NCI-H2107 treated with DMSO at 0.1 percent for 48 hours (cell line): ENCODE measurements at regions not wholly inside any gene's neighbourhood (a gene's known extent, or its start where the extent isn't known, plus 50 kb on each side); places are given as distances from the start of the nearest gene placed in this dataset.

ENCODE experiments used
- DNase-seq: peaks from one replicate; lab custom pipeline; 2025; ENCODE audit not compliant: unreplicated experiment; lab: John Stamatoyannopoulos, UW

DNA sequence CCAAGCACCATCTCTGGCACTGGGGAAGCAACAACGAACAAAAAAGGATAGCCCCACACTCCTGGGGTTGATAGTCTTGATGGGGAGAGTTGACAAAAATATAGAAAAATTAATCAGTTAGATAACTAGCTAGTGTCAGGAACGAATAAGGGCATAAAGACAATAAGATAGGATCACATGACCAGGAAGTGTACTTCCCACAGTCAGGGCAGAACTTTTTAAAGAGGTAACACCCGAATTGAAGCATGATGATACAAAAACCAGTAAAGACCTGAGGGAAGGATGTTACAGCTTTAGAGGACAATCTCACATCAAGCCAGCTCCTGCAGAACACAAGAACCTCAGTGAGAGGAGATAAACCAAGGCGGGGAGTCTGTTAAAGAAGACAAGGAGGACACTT lies 295.4 kb upstream of the CRIM1 start:
- DNase-seq, result no peak

DNA sequence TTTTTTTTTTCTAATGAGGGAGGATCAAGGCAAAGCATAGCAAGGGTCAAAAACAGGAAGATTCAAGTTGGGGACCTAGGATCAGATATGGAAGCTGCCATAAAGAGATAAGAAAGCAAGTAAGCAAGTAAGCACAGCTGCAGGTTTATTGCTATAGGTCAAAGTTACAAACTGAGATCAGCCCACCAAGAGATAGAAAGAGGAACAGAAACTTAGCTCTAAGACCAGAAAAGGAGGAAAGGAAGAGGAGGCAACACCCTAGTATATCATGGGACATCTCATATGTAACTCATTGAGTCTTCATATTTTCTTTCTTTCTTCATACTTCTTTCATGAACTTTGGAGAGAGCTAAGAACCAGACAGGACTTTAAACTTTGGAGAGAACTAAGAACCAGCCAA lies 295.9 kb upstream of the CRIM1 start:
- DNase-seq, result no peak

DNA sequence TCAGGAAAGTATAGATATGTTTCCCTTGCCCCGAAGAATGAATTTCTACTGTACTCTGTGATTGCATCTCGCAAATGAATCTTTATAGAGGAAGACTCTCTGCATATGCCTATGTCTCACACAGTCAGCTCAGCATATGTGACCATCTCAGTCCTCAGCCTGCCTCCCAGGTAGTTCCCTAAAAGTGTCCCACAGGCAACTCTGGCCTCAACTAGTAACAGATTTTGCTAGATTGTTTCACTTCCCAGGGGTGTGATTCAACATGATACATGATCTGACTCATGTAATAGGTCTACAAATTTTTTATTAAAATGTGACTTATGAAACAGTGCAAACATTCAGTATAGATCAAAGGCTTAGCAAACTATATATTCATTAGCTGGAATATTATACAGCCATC lies 296.6 kb upstream of the CRIM1 start:
- DNase-seq, result no peak

DNA sequence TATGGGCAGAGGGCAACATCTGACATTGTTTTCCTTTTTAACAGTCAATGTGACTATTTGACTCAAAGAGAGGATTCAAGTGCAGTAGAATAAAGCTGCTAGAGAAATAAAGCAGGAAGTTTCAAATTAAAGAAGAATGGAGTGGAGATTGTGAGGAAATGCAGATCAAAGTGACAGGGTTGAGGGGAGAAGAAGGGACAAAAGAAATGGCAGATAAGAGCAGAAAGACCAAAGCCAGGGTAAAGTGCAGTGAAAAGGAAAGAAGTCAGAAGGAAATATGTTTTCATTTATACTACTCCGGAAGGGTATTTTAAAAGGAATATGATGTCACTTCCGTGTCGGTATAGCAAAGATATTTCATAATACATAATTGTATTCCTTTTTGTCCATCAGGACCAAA lies 297.5 kb upstream of the CRIM1 start:
- DNase-seq, result no peak

DNA sequence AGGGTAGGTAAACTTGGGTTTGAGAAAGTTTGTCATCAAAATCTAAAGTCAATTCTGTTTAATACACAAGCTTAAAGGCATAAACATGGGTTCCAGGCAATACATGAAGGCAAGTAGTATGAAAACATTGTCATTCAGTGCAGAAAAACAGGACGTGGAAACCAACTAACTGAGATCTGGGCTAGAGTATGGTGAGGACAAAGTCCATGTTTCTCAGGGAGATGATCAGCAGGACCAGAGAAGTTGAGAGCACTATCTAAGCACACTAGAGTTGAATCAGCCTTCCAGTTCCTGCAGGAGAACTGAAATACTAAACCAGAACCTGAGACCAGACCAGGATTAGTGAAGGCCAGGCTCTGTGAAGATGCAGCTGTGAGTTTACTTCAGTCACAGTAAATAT lies 302.8 kb upstream of the CRIM1 start:
- DNase-seq, result no peak

DNA sequence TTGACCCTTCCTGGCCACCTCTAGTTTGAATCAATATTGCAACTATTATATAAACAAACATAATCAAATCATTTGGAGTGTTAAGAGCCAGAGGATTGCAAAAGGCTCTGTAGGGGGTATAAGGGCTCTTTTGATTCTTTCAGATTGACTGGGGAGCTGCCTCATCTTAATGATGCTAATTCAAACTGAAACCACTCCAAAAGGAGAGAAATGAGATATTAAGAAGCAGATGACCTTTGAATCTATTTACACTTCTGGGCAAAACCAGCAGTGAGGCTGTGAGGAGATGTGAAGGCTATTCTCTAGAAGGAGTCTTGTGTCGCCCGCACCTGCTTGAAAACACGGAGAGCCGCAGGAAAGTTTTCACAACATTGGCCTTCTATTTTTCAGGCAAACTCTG lies 311.2 kb upstream of the CRIM1 start:
- DNase-seq, result no peak

DNA sequence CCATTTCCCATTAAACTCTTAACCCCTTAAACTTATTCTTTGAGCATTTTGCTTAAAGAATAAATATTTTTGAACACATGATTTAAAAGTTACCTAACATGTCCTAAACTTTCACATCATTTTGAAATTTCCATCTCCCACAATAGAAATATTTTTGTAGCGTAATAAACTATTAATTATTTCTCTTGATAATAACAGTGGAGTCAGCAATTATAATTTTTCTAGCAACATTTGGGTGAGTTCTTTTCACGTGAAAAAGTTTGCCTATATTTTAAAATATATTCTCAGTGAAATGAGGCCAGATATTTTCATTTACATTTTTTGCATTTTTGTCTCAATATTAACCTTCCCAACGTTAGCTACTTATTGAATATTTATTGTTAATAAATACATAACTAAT lies 320.4 kb upstream of the CRIM1 start:
- DNase-seq, result no peak

DNA sequence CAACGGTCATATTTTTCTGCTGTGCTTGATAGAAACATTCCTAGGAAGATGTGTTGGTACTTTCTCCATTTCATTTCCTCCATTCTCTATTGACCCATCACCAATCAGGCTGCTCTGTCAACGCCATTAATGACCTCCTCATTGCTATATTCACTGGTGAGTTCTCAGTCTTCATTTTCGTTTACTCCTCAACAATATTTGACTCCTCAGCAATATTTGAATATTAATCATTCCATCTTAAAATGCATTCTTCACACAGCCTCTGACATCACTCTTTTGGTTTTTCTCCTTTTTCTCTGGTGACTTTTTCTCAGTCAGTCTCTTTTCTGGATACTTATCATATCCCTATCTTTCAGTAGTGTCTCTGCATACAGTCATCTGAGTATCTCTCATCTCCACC lies 323.5 kb upstream of the CRIM1 start:
- DNase-seq, result no peak

DNA sequence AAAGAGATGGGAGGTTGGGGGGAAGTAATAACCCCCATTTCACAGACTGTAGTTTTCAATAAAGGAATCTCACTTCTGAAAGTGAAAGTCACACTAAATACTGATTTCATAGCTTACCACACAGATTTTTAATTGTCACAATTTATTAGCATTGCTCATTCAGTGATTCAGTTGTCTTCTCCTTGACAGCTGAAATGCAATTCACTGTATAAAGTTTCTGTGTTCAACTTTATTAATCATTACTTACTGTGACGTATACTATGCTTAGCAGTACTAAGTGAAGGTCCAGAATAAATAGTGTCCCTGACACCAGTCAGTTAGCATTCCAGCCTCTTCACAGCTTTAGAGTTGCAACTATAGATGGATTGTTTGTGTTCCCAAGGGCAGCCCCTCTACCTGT lies 324.1 kb upstream of the CRIM1 start:
- DNase-seq, result no peak

DNA sequence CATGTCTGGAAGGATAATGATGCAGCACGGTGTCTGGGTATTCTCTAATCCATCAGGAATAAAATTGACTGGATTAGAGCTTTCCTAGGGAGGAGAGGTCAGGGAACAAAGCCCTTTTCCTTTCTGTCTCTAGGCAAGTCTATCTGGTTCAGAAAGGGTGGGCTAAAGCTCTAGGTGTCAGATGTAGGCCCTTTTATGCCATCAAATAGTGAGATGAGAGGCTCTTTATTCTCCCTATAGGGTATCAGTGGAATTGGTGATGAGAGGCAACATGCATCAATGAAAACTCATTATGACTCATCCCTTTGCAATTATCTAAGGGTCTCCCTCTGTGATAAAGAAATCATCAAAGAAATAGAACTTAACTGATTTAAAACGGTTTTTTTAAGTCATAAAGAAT lies 328.0 kb upstream of the CRIM1 start:
- no peak for DNase-seq

DNA sequence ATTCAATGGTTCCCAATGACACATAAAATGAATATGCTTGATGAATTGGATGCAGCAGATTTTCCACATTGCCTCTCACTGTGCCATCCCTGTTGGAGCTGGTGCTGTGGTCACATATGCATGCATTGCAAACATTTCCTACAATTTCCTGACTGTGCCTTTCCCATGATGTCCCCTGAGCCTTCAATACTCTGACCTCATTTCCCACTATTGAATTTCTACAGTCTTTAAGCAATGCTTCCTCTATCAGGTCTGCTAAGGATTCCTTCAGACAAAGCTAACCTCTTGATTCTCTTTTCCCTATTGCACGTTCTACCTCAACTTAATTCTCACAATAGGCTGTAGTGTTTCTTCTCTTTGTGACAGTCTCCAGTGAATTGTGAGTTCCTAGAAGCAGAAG lies 342.5 kb upstream of the CRIM1 start:
- no peak for DNase-seq

DNA sequence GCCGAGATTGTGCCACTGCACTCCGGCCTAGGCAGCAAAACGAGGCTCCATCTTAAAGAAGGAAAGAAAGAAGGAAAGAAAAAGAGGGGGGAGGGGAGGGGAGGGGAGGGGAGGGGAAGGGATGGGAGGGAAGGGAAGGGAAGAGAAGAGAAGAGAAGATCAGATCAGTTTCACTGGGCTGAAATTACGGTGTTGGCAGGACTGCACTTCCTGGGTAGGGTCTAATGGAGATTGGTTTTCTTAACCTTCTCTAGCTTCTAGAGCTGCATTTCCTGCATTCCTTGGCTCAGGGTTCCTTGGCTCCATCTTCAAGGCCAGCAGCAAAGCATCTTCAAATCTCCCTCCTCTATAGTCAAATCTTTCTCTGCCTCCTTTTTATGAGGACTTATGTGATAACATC lies 349.1 kb upstream of the CRIM1 start:
- no peak for DNase-seq

DNA sequence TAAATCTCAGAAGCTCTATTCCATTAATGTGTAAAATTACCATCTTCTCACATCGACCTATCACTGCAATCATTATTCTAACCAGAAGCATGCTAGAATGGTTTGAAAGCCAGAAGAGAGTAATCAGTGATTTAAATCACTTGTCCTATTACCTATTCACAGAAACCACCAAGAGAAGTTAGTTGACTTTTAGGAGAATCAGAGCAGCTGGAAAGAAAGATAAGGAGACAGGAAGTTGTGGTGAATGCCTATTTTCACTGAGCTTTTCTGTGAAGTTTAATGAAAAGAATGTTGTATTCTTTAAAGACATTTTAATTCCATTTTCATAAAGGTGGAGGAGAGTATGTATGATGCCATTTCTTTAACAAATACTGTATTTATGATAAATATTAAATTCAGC lies 352.6 kb upstream of the CRIM1 start:
- no peak for DNase-seq

DNA sequence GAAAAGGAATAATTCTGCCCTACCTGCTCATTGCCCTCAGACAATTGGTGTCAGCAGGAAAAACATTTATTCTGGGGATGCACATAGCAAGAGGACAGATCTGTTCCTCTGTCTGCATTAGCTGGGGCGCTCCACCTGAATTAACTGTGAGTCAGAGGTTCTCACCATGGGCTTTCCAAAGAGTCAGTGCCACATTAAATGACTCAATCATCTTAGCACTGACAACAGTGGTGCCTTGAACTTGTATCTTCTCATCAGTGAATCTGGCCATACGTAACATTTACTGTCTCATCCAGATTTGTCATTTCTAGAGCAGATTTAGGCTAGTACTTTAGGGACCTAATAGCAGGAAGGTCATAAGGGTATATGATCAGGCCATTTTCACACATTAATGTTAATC lies 358.1 kb upstream of the CRIM1 start:
- no peak for DNase-seq

DNA sequence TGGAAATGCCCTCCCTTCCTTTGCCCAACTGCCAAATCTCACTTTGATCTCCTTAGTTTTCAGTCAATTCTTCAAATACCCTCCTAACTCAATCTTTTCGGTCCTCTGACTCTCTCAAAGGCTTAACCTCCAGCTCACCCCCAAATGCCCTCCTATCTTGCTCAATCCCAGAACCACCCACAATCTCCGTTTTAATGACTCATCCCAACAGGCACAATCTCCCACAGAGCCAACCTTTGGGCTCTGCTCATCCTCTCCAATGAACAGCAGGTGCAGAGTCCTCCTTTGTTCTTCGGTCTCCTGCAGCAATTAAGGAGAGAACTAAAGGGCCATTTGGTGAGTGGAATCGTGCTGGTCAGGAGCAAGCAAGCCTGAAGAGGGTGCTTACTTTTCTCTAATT lies 366.1 kb upstream of the CRIM1 start:
- DNase-seq, result no peak

DNA sequence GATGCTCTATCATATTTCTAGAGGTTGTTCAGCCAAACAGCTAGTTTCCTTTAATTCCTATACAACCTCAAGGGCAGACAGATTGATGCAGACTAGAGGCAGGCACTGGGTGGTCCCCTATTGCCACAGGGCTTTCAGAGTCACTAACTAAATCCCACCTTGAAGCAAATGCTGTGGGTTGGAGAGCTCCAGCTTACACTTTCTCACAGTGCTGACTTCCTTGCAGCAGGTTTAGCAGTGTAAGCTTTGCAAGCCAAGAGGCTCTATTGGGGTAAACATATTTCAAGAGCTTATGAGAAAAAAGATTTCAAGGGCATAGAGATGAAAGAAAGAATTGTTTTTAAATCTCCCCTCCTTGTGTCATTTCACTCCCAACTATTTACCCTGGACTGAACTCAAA lies 366.5 kb upstream of the CRIM1 start:
- DNase-seq, result no peak

DNA sequence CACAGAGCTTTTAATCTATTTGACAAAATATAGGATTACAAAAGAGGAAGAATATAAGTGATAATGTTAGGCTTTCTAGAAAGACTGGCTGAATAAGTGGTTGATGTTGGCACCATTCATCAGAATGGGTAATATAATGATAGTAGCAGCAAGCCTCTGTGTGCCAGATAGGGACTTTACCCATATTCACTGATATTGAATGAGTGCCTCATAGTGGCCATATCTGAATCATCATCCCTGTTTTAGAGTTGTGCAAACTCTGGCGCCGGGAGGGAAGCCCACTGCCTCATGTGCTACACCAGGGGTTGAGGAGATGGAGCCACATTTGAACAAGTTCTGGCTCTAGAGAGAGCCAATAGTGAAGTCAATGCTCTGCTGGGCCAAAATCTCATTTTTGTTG lies 368.7 kb upstream of the CRIM1 start:
- no peak for DNase-seq

DNA sequence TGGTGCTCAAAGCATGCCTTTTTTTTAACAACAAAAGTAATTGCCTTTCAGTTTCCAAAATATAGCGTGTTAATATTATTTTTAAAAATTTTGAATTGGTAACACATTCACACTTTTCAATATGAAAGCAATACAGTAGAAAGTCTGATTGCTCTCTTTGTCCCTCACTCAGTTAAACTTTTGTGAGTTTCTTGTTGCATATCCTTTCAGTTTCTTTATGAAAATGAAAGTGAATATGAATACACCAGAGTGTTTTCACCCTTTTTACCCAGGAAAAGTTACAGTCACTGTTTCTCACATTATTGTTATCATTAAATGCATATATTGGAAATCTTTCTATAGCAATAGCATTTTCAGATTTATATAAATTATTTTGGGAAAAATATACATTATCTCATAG lies 377.4 kb upstream of the CRIM1 start:
- DNase-seq, result no peak

DNA sequence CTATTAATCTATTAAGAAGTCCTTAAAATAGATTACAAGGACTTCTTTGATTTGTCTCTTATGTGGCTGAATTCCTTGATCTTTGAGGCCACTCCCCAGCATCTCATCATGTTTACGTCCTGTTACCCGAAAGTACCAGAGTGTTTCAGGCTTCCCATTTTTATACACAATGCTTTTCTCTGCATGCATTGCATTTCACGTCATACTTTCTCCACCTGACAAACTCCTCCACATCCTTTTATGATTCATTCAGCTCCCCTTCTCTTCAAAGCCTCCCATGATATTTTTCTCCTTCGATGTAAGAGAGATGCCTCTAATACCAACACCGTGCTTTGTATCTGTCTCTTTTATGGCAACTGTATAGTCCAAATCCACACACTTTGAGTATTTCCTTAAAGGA lies 379.0 kb upstream of the CRIM1 start:
- DNase-seq, result no peak

DNA sequence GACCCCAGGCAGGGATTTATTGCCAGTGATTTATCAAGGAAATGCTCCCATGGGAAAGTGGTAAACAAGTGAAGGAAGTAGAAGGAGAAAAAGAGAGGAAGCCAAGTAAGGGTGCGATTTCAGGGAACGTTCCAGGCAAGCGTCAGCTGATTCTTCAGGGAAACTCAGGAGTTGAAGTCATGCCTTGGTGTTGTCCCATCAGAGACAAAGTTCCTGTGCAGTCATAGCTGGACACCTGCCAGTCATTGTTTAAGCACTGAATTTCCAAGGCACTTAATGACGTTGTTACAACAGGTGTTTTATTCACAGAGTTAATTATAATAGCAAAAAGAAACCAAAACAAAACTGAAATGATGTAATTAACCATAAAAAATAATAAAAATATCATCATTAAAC lies 381.8 kb upstream of the CRIM1 start:
- no peak for DNase-seq

DNA sequence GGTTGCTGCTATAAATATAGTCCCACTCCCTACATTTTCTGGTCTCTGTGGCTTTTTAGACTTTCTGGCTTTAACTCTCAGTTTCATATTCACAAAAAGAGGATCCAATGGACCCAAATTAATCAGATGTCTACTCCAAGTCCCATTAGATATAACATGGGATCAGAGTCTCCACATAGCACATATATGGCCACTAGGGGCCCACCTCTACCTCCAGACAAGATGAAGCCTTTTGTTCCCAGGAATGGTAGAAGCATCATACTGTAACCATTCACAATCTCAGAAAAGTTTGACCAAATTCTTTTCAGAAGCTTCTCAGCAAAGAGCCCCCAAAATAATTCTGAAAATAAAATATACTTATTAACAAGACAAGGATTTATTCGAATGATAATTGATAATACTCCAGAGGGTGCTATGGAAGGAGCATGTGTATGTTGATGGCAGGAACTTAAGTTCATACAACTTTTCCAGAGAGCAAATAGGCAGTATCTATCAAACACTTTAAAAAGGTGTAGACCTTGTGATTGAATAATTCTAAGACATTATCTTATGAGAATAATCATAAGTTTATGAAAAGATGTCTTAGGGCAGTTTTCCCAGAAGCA lies 382.3 kb upstream of the CRIM1 start:
- peak; percentile 1 for DNase-seq

DNA sequence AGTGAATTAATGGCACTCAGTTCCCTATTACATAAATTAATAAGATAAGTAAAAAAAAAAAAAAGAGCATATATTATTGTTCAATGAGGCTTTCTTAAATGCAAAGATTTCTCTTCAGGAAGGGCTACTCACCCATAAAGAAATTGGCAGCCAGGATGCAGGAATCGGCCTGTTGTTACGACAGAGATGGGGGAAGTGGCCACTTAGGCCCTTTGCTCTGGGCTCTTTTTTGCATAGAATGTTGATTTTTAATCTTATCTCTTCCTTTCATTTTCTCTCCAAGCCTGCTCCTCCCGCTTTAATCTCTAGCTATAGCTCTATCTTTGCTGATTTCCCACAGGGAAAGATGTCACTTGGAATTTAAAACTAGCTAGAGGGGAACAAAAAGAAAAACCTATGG lies 391.8 kb upstream of the CRIM1 start:
- no peak for DNase-seq

DNA sequence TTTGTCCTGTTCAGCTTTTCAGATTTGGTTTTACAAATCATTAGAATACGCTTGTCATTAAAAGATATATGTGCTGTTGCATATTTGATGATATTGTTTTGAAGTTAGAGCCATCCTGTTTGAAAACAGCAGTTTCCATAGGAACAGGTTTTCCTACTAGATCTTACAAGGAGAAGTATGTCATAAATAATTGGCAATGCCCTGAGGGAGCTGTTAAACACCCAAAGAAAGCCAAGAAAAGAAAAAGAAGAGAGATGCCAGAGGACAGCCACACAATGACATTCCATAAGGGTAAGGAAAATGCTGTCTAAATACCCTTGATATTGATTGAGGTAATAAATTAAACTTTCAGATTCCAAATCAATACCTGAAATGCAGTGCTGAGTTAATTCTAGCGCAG lies 392.2 kb upstream of the CRIM1 start:
- no peak for DNase-seq

DNA sequence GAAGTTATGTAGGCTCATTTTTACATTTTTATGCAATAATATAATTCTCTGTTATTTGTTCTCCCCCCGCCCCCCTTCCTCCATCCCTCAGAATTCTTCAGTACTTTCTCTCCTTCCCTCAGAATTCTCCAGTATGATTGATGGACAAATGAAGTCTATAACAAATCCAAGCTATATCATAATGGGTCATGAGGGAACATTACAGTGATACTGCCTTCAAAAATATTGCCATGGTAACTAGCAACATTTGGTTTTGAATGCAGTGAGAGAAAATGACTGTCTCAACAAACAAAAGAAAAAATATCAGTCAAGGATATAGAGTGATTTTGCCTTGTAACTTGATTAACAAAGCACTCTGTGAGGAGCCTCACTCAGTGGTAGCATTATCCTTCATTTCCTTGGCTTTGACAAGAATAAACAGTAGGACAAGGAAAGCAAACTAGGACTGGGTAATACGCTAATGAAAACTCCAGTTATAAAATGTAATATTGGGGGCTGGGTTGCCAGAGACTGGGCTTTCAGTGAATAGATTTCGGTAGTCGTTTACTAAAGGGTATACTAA lies 392.9 kb upstream of the CRIM1 start:
- no peak for DNase-seq
